ENCODE measurements at regions not wholly inside any gene's neighbourhood (a gene's known extent, or its start where the extent isn't known, plus 50 kb on each side); places are given as distances from the start of the nearest gene placed in this dataset.
"Not testable (repeated sequence)": the region's sequence is repeated elsewhere in the genome, so short reads cannot be mapped to it uniquely, and the experiment has no call there.

- TF ChIP-seq CTCF (conservative IDR thresholded peaks at IDR 0.05; ENCODE audit: low read length); EZH2phosphoT487 (IDR thresholded peaks at IDR 0.05; ENCODE audit: borderline replicate concordance, low read depth, low read length): not testable (repeated sequence)
These were observed 1371.3 kb upstream of the RAG2 start for GRCh38 chr11:37969336-37969735.

All from OCI-LY7 (cell line).